ENCODE measurements at regions not wholly inside any gene's neighbourhood (a gene's known extent, or its start where the extent isn't known, plus 50 kb on each side); places are given as distances from the start of the nearest gene placed in this dataset.
"Not testable (repeated sequence)": the region's sequence is repeated elsewhere in the genome, so short reads cannot be mapped to it uniquely, and the experiment has no call there.

GRCh38 chr6:27830212-27830599 lies 82.0 kb downstream of the OR2B2 start:
- H3K27me3 Mint-ChIP-seq, result no peaks in the 10 kb centered on the region
- peaks cover 3% of the 10 kb centered on the region for H3K9me3 Mint-ChIP-seq
- no peak for TF ChIP-seq CTCF (IDR thresholded peaks at IDR 0.05)
- peak overlapping the region; percentile 92 for H3K4me3 Mint-ChIP-seq
- intact Hi-C loops (cut with micrococcal nuclease), result loop anchor here (10.0 kb wide), 2 partner anchors 1585 to 1805 kb away; a partner anchor contains a TSS
- ATAC-seq (ENCODE audit: low read depth), result no peak
- CTCF ChIA-PET, result interaction anchor here (1.0 kb wide), 1 partner anchor 34 kb away, joined by 3 read pairs; no protein-coding TSS in a partner anchor
- H3K4me1 Mint-ChIP-seq, result peaks cover 36% of the 10 kb centered on the region
- POLR2A ChIA-PET, result interaction anchor here (1.0 to 11.7 kb wide), 17 partner anchors 8 to 1810 kb away, joined by 3 to 1167 read pairs (median 7); a partner anchor contains a TSS
- H3K36me3 Mint-ChIP-seq (ENCODE audit: low read depth), result peaks cover 25% of the 10 kb centered on the region
- H3K27ac Mint-ChIP-seq, result peak overlapping the region; percentile 97
- no peak for DNase-seq

GRCh38 chr6:27829453-27830211 lies 82.6 kb downstream of the OR2B2 start:
- Mint-ChIP-seq H3K27me3 (no peaks in the 10 kb centered on the region), H3K4me3 (peak overlapping the region; percentile 92), H3K4me1 (peaks cover 37% of the 10 kb centered on the region), H3K27ac (peak overlapping the region; percentile 97), H3K9me3 (peaks cover 3% of the 10 kb centered on the region), H3K36me3 (ENCODE audit: low read depth) (peaks cover 21% of the 10 kb centered on the region)
- no peak for TF ChIP-seq CTCF (IDR thresholded peaks at IDR 0.05)
- no peak for ATAC-seq (ENCODE audit: low read depth)
- POLR2A ChIA-PET, result interaction anchor here (1.0 to 11.7 kb wide), 15 partner anchors 8 to 1726 kb away, joined by 3 to 1167 read pairs (median 8); a partner anchor contains a TSS
- CTCF ChIA-PET, result interaction anchor here (1.0 kb wide), 1 partner anchor 34 kb away, joined by 3 read pairs; no protein-coding TSS in a partner anchor
- intact Hi-C loops (cut with micrococcal nuclease), result loop anchor here (10.0 kb wide), 2 partner anchors 1585 to 1805 kb away; a partner anchor contains a TSS
- no peak for DNase-seq

- ATAC-seq (ENCODE audit: low read depth); H3K27ac Mint-ChIP-seq; POLR2A ChIA-PET; DNase-seq; intact Hi-C loops (cut with micrococcal nuclease); H3K9me3 Mint-ChIP-seq; H3K4me3 Mint-ChIP-seq; CTCF ChIA-PET; H3K27me3 Mint-ChIP-seq: not testable (repeated sequence)
- Mint-ChIP-seq H3K4me1 (peaks cover 42% of the 10 kb centered on the region), H3K36me3 (ENCODE audit: low read depth) (peaks cover 21% of the 10 kb centered on the region)
Observed at GRCh38 chr6:27827477-27827876, 84.7 kb downstream of the OR2B2 start.

- peaks cover 20% of the 10 kb centered on the region for H3K36me3 Mint-ChIP-seq (ENCODE audit: low read depth)
- DNase-seq; CTCF ChIA-PET; H3K27ac Mint-ChIP-seq; H3K9me3 Mint-ChIP-seq; H3K27me3 Mint-ChIP-seq; POLR2A ChIA-PET; ATAC-seq (ENCODE audit: low read depth); intact Hi-C loops (cut with micrococcal nuclease): not testable (repeated sequence)
- peak overlapping the region; percentile 28 for H3K4me3 Mint-ChIP-seq
- peaks cover 41% of the 10 kb centered on the region for H3K4me1 Mint-ChIP-seq
Observed at GRCh38 chr6:27826612-27826985, 85.6 kb downstream of the OR2B2 start.

GRCh38 chr6:27825848-27826611 lies 86.2 kb downstream of the OR2B2 start:
- Mint-ChIP-seq H3K4me3 (peak overlapping the region; percentile 28), H3K36me3 (ENCODE audit: low read depth) (peaks cover 17% of the 10 kb centered on the region), H3K4me1 (peaks cover 38% of the 10 kb centered on the region)
- ChIA-PET POLR2A (interaction anchor here (2.9 to 9.1 kb wide), 6 partner anchors 10 to 680 kb away, joined by 25 to 216 read pairs (median 108); a partner anchor contains a TSS), CTCF (interaction anchor here (1.6 kb wide), 1 partner anchor 69 kb away, joined by 6 read pairs; no protein-coding TSS in a partner anchor)
- intact Hi-C loops (cut with micrococcal nuclease); DNase-seq; H3K27me3 Mint-ChIP-seq; ATAC-seq (ENCODE audit: low read depth); H3K9me3 Mint-ChIP-seq; H3K27ac Mint-ChIP-seq: not testable (repeated sequence)

- ATAC-seq (ENCODE audit: low read depth), result no peak
- Mint-ChIP-seq H3K36me3 (ENCODE audit: low read depth) (peaks cover 12% of the 10 kb centered on the region), H3K27me3 (no peaks in the 10 kb centered on the region), H3K27ac (peak overlapping the region; percentile 99), H3K9me3 (peaks cover 3% of the 10 kb centered on the region), H3K4me3 (peak overlapping the region; percentile 96), H3K4me1 (peaks cover 31% of the 10 kb centered on the region)
- TF ChIP-seq CTCF (IDR thresholded peaks at IDR 0.05), result no peak
- intact Hi-C loops (cut with micrococcal nuclease), result no loop called here
- POLR2A ChIA-PET, result interaction anchor here (0.7 to 9.1 kb wide), 28 partner anchors 10 to 1803 kb away, joined by 3 to 216 read pairs (median 10); a partner anchor contains a TSS
- CTCF ChIA-PET, result interaction anchor here (0.6 to 3.6 kb wide), 5 partner anchors 15 to 1051 kb away, joined by 3 to 11 read pairs (median 4); a partner anchor contains a TSS
- no peak for DNase-seq
Observed at GRCh38 chr6:27825025-27825793, 87.0 kb downstream of the OR2B2 start.

- not testable (repeated sequence) for H3K9me3 Mint-ChIP-seq, H3K27me3 Mint-ChIP-seq, DNase-seq
- peaks cover 12% of the 10 kb centered on the region for H3K36me3 Mint-ChIP-seq (ENCODE audit: low read depth)
- ChIA-PET CTCF (interaction anchor here (0.6 to 3.6 kb wide), 5 partner anchors 14 to 1052 kb away, joined by 3 to 11 read pairs (median 4); a partner anchor contains a TSS), POLR2A (interaction anchor here (0.6 to 9.1 kb wide), 32 partner anchors 10 to 1802 kb away, joined by 3 to 216 read pairs (median 7); partner anchors contain the start of gene ZNF184)
- peak overlapping the region; percentile 99 for H3K27ac Mint-ChIP-seq
- peak; percentile 77 for ATAC-seq (ENCODE audit: low read depth)
- H3K4me1 Mint-ChIP-seq, result peaks cover 24% of the 10 kb centered on the region
- H3K4me3 Mint-ChIP-seq, result peak overlapping the region; percentile 96
- intact Hi-C loops (cut with micrococcal nuclease), result loop anchor here (1.0 kb wide), 1 partner anchor 13 kb away; no protein-coding TSS in a partner anchor
Observed at GRCh38 chr6:27824211-27825024, 87.8 kb downstream of the OR2B2 start.
